Fibroblast of mammary gland (primary cell): ENCODE measurements at regions not wholly inside any gene's neighbourhood (a gene's known extent, or its start where the extent isn't known, plus 50 kb on each side); places are given as distances from the start of the nearest gene placed in this dataset.

ENCODE experiments used
- DNase-seq: peaks from one replicate; pipeline ENCODE4 v3.0.0-alpha.2; 2010; ENCODE audit warnings: low read depth
- H3K4me3 ChIP-seq: 2 replicates; pipeline ENCODE4 v1.5.1; 2011; ENCODE audit warnings: low read depth, mild to moderate bottlenecking, low read length, moderate library complexity; ENCODE audit not compliant: control insufficient read depth
- CTCF ChIP-seq: conservative IDR thresholded peaks from 2 replicates; pipeline ENCODE4 v1.5.1; 2011; ENCODE audit warnings: low read depth, low read length, inconsistent platforms; ENCODE audit not compliant: control insufficient read depth, insufficient read depth

- H3K4me3 ChIP-seq, result no peak overlapping the region
These were observed 143.7 kb downstream of the WSCD1 start for GRCh38 chr17:6213859-6214258.

GRCh38 chr17:6212766-6213165 is 142.6 kb downstream of the WSCD1 start:
- no peak for TF ChIP-seq CTCF
- no peak overlapping the region for H3K4me3 ChIP-seq
- no peak for DNase-seq

More at GRCh38 chr17:6213859-6214258, 143.7 kb downstream of the WSCD1 start:
- no peak for DNase-seq
- TF ChIP-seq CTCF, result no peak

- no peak overlapping the region for H3K4me3 ChIP-seq
- no peak for TF ChIP-seq CTCF
- no peak for DNase-seq
These were observed 139.7 kb downstream of the WSCD1 start for GRCh38 chr17:6209829-6210228.

GRCh38 chr17:6208608-6209180 is 138.5 kb downstream of the WSCD1 start:
- DNase-seq, result no peak
- TF ChIP-seq CTCF, result no peak
- no peak overlapping the region for H3K4me3 ChIP-seq

GRCh38 chr17:6205525-6205924 is 135.3 kb downstream of the WSCD1 start:
- H3K4me3 ChIP-seq, result no peak overlapping the region
- no peak for DNase-seq
- TF ChIP-seq CTCF, result no peak

GRCh38 chr17:6205033-6205432 is 134.9 kb downstream of the WSCD1 start:
- H3K4me3 ChIP-seq, result no peak overlapping the region
- TF ChIP-seq CTCF, result no peak
- DNase-seq, result no peak
